T-helper 1 cell (primary cell): ENCODE measurements at regions not wholly inside any gene's neighbourhood (a gene's known extent, or its start where the extent isn't known, plus 50 kb on each side); places are given as distances from the start of the nearest gene placed in this dataset.
"Not testable (repeated sequence)": the region's sequence is repeated elsewhere in the genome, so short reads cannot be mapped to it uniquely, and the experiment has no call there.

Experiments used
- DNase-seq, 5 donors: peaks; one replicate each; pipeline ENCODE4 v3.0.0-alpha.2; 2012 to 2020

- no peak for DNase-seq
These were observed 166.5 kb upstream of the NECTIN3 start for GRCh38 chr3:110905121-110905520.

- no peak for DNase-seq
These were observed 161.8 kb upstream of the NECTIN3 start for GRCh38 chr3:110909839-110910238.

GRCh38 chr3:110910346-110910955, 161.2 kb upstream of the NECTIN3 start:
- DNase-seq = no peak

GRCh38 chr3:110918963-110919362, 152.7 kb upstream of the NECTIN3 start:
- no peak for DNase-seq

- DNase-seq = no peak
These were observed 145.8 kb upstream of the NECTIN3 start for GRCh38 chr3:110925798-110926197.

GRCh38 chr3:110928016-110928662, 143.5 kb upstream of the NECTIN3 start:
- DNase-seq = no peak

- DNase-seq = no peak
These were observed 141.8 kb upstream of the NECTIN3 start for GRCh38 chr3:110929816-110930215.

- DNase-seq = no peak
These were observed 139.0 kb upstream of the NECTIN3 start for GRCh38 chr3:110932567-110932966.

- no peak for DNase-seq
These were observed 137.7 kb upstream of the NECTIN3 start for GRCh38 chr3:110933821-110934426.

GRCh38 chr3:110938629-110939028, 133.0 kb upstream of the NECTIN3 start:
- peak in 1 of 5 donors; percentile 8 for DNase-seq

- DNase-seq = no peak
These were observed 131.6 kb upstream of the NECTIN3 start for GRCh38 chr3:110940055-110940454.

GRCh38 chr3:110944782-110945181, 126.8 kb upstream of the NECTIN3 start:
- no peak for DNase-seq

GRCh38 chr3:110946810-110947209, 124.8 kb upstream of the NECTIN3 start:
- no peak for DNase-seq

GRCh38 chr3:110949194-110949593, 122.4 kb upstream of the NECTIN3 start:
- DNase-seq = not testable (repeated sequence)

GRCh38 chr3:110955301-110955880, 116.2 kb upstream of the NECTIN3 start:
- no peak for DNase-seq

GRCh38 chr3:110956081-110956480, 115.5 kb upstream of the NECTIN3 start:
- no peak for DNase-seq

GRCh38 chr3:110957247-110958025, 114.2 kb upstream of the NECTIN3 start:
- DNase-seq = no peak

GRCh38 chr3:110958313-110959147, 113.1 kb upstream of the NECTIN3 start:
- no peak for DNase-seq

- no peak for DNase-seq
These were observed 105.6 kb upstream of the NECTIN3 start for GRCh38 chr3:110965976-110966375.

GRCh38 chr3:110966966-110967663, 104.5 kb upstream of the NECTIN3 start:
- no peak for DNase-seq

GRCh38 chr3:110968076-110968475, 103.5 kb upstream of the NECTIN3 start:
- DNase-seq = no peak
